IMR-90 (cell line): ENCODE measurements at regions not wholly inside any gene's neighbourhood (a gene's known extent, or its start where the extent isn't known, plus 50 kb on each side); places are given as distances from the start of the nearest gene placed in this dataset.

Experiments used
- ATAC-seq: fragments of 200-7000 bp; cut with Tn5 transposase; 2 replicates; pipeline ENCODE4 v1.9.1; 2020; ENCODE audit warnings: low read depth, mild to moderate bottlenecking, moderate library complexity
- BruUV-seq: library from RNA; stranded (reverse); fragments of 400-500 nt; replicated peaks from 2 replicates; lab custom pipeline; 2021; lab: Mats Ljungman, UMichigan
- CTCF ChIA-PET: fragments of 300-600 bp; formaldehyde crosslinking; extraction: SDS; loops from one replicate; lab custom pipeline; 2021; ENCODE audit warnings: antibody characterized with exemption; lab: Yijun Ruan, JAX
- POLR2A ChIA-PET: fragments of 300-600 bp; sonication (Branson Sonifier 250); formaldehyde crosslinking; loops from one replicate; lab custom pipeline; 2022; ENCODE audit warnings: antibody characterized with exemption; ENCODE audit not compliant: unreplicated experiment; lab: Charles Lee
- DNase-seq: peaks from one replicate; pipeline ENCODE4 v3.0.0; 2013
- H2AFZ ChIP-seq: replicated peaks from 2 replicates; pipeline ENCODE3; 2013; ENCODE audit warnings: low read length, mild to moderate bottlenecking; ENCODE audit not compliant: poor library complexity
- H2AK5ac ChIP-seq: 2 replicates; pipeline ENCODE4 v1.6.1; 2013; ENCODE audit warnings: low read depth, low read length, inconsistent platforms
- H2AK9ac ChIP-seq: replicated peaks from 2 replicates; pipeline ENCODE3; 2013; ENCODE audit warnings: mild to moderate bottlenecking, low read depth, low read length, moderate library complexity; ENCODE audit not compliant: poor library complexity
- H2BK120ac ChIP-seq: 2 replicates; pipeline ENCODE4 v1.6.1; 2013; ENCODE audit warnings: low read depth, low read length, inconsistent platforms
- H2BK15ac ChIP-seq: 3 replicates; pipeline ENCODE4 v1.6.1; 2013; ENCODE audit warnings: low read depth, low read length, inconsistent platforms
- H2BK20ac ChIP-seq: 2 replicates; pipeline ENCODE4 v1.6.1; 2013; ENCODE audit warnings: low read depth, mild to moderate bottlenecking, inconsistent platforms, low read length, moderate library complexity
- H2BK5ac ChIP-seq: 2 replicates; pipeline ENCODE4 v1.6.1; 2013; ENCODE audit warnings: mild to moderate bottlenecking, low read depth, low read length, inconsistent platforms; ENCODE audit not compliant: poor library complexity, severe bottlenecking
- H3K14ac ChIP-seq: replicated peaks from 2 replicates; pipeline ENCODE4 v1.6.1; 2013; ENCODE audit warnings: low read depth, low read length, inconsistent platforms
- H3K18ac ChIP-seq: 2 replicates; pipeline ENCODE4 v1.6.1; 2013; ENCODE audit warnings: low read depth, low read length, control low read depth
- H3K23ac ChIP-seq: 2 replicates; pipeline ENCODE4 v1.6.1; 2013; ENCODE audit warnings: low read depth, low read length, inconsistent platforms
- H3K27ac ChIP-seq: 2 replicates; pipeline ENCODE4 v1.5.1; 2013; ENCODE audit warnings: mild to moderate bottlenecking, control low read depth, low read length; ENCODE audit not compliant: insufficient read depth
- H3K27me3 ChIP-seq: 2 replicates; pipeline ENCODE4 v1.6.1; 2013; ENCODE audit warnings: low read length; ENCODE audit not compliant: control insufficient read depth, insufficient read depth
- H3K36me3 ChIP-seq: 2 replicates; pipeline ENCODE4 v1.6.1; 2013; ENCODE audit warnings: low read length, mixed read lengths; ENCODE audit not compliant: control insufficient read depth, insufficient read depth
- H3K4ac ChIP-seq: 2 replicates; pipeline ENCODE4 v1.6.1; 2013; ENCODE audit warnings: low read depth, low read length, inconsistent platforms
- H3K4me1 ChIP-seq: 2 replicates; pipeline ENCODE4 v1.6.1; 2013; ENCODE audit warnings: low read length, mixed read lengths; ENCODE audit not compliant: control insufficient read depth, insufficient read depth
- H3K4me2 ChIP-seq: 2 replicates; pipeline ENCODE4 v1.6.1; 2013; ENCODE audit warnings: low read depth, mild to moderate bottlenecking, control low read depth, low read length, moderate library complexity
- H3K4me3 ChIP-seq: 2 replicates; pipeline ENCODE4 v1.5.1; 2013; ENCODE audit warnings: low read depth, mild to moderate bottlenecking, control low read depth, low read length, moderate library complexity; ENCODE audit not compliant: insufficient read depth
- H3K56ac ChIP-seq: 2 replicates; pipeline ENCODE4 v1.6.1; 2013; ENCODE audit warnings: low read length, inconsistent platforms; ENCODE audit not compliant: insufficient read depth; ENCODE audit errors: extremely low read depth
- H3K79me1 ChIP-seq, 2 experiments: 2 replicates each; pipeline ENCODE4 v1.6.1; 2013; ENCODE audit warnings: low read length in 2 of 2, inconsistent platforms in 1 of 2, low read depth in 1 of 2
- H3K9ac ChIP-seq: 2 replicates; pipeline ENCODE4 v1.6.1; 2013; ENCODE audit warnings: low read depth, low read length, control low read depth
- H3K9me1 ChIP-seq: 2 replicates; pipeline ENCODE4 v1.6.1; 2013; ENCODE audit warnings: low read length, inconsistent platforms; ENCODE audit not compliant: insufficient read depth
- H3K9me3 ChIP-seq: 2 replicates; pipeline ENCODE4 v1.6.1; 2013; ENCODE audit warnings: low read length; ENCODE audit not compliant: control insufficient read depth, insufficient read depth
- H4K20me1 ChIP-seq: 2 replicates; pipeline ENCODE4 v1.6.1; 2013; ENCODE audit warnings: low read length, inconsistent platforms; ENCODE audit not compliant: insufficient read depth
- H4K5ac ChIP-seq: 2 replicates; pipeline ENCODE4 v1.6.1; 2013; ENCODE audit warnings: mild to moderate bottlenecking, low read depth, low read length, control low read depth
- H4K8ac ChIP-seq, 2 experiments: 2 replicates each; pipeline ENCODE4 v1.6.1; 2013; ENCODE audit warnings: low read depth in 2 of 2, low read length in 2 of 2, control low read depth in 1 of 2, inconsistent platforms in 1 of 2
- H4K91ac ChIP-seq: 2 replicates; pipeline ENCODE4 v1.6.1; 2013; ENCODE audit warnings: low read depth, low read length, inconsistent platforms; ENCODE audit not compliant: insufficient read depth
- BHLHE40 ChIP-seq: fragments of 150-350 bp; IDR thresholded peaks from 2 replicates; pipeline ENCODE4 v1.6.1; 2016; ENCODE audit warnings: mild to moderate bottlenecking, low read depth, low read length
- CEBPB ChIP-seq: IDR thresholded peaks from 2 replicates; pipeline ENCODE4 v1.6.1; 2012; ENCODE audit warnings: low read depth, low read length, improper control_type of control experiment
- CHD1 ChIP-seq: IDR thresholded peaks from 2 replicates; pipeline ENCODE4 v1.6.1; 2012; ENCODE audit warnings: low read depth, low read length, improper control_type of control experiment
- CTCF ChIP-seq: conservative IDR thresholded peaks from 2 replicates; pipeline ENCODE4 v1.5.1; 2012; ENCODE audit warnings: mild to moderate bottlenecking, low read depth, low read length, improper control_type of control experiment
- ELK1 ChIP-seq: fragments of 150-350 bp; IDR thresholded peaks from 2 replicates; pipeline ENCODE4 v1.6.1; 2016; ENCODE audit warnings: low read depth, mild to moderate bottlenecking, low read length, moderate library complexity, borderline replicate concordance
- FOS ChIP-seq: fragments of 150-350 bp; IDR thresholded peaks from 2 replicates; pipeline ENCODE4 v1.6.1; 2016; ENCODE audit warnings: low read depth, low read length
- MAFK ChIP-seq: IDR thresholded peaks from 2 replicates; pipeline ENCODE4 v1.6.1; 2012; ENCODE audit warnings: low read depth, low read length, improper control_type of control experiment
- MAZ ChIP-seq: IDR thresholded peaks from 2 replicates; pipeline ENCODE4 v1.6.1; 2012; ENCODE audit warnings: low read depth, mild to moderate bottlenecking, low read length, improper control_type of control experiment, moderate library complexity, borderline replicate concordance
- MXI1 ChIP-seq: IDR thresholded peaks from 2 replicates; pipeline ENCODE4 v1.6.1; 2012; ENCODE audit warnings: low read depth, mild to moderate bottlenecking, low read length, moderate library complexity, borderline replicate concordance
- NFE2L2 ChIP-seq: fragments of 150-350 bp; IDR thresholded peaks from 2 replicates; pipeline ENCODE4 v1.6.1; 2016; ENCODE audit warnings: low read depth, mild to moderate bottlenecking, low read length
- POLR2A ChIP-seq: IDR thresholded peaks from 2 replicates; pipeline ENCODE4 v1.6.1; 2012; ENCODE audit warnings: mild to moderate bottlenecking, low read depth, low read length
- RAD21 ChIP-seq: IDR thresholded peaks from 2 replicates; pipeline ENCODE4 v1.6.1; 2012; ENCODE audit warnings: low read length, improper control_type of control experiment
- RCOR1 ChIP-seq: IDR thresholded peaks from 2 replicates; pipeline ENCODE4 v1.6.1; 2012; ENCODE audit warnings: mild to moderate bottlenecking, low read length, improper control_type of control experiment; ENCODE audit not compliant: insufficient replicate concordance
- RFX5 ChIP-seq: IDR thresholded peaks from 2 replicates; pipeline ENCODE4 v1.8.0; 2012; ENCODE audit warnings: low read depth, mild to moderate bottlenecking, low read length, moderate library complexity
- SMC3 ChIP-seq: fragments of 150-350 bp; IDR thresholded peaks from 2 replicates; pipeline ENCODE4 v1.6.1; 2016; ENCODE audit warnings: low read depth, mild to moderate bottlenecking, antibody characterized with exemption, low read length, moderate library complexity
- USF2 ChIP-seq: fragments of 150-350 bp; IDR thresholded peaks from 2 replicates; pipeline ENCODE4 v1.6.1; 2017; ENCODE audit warnings: mild to moderate bottlenecking, antibody characterized with exemption, low read length, low read depth
- WGBS, 2 experiments: methylation state at CpG; one replicate each; pipeline versions ENCODE4 v1.1.5 to v1.1.7; 2013; ENCODE audit warnings: missing lambda C conversion rate in 2 of 2; ENCODE audit not compliant: insufficient read length in 1 of 2; ENCODE audit errors: extremely low coverage in 2 of 2; 5-methylcytosine and 5-hydroxymethylcytosine counted together
- dilution Hi-C: fragments of 300-500 bp; cut with HindIII; formaldehyde crosslinking; loops from one replicate; pipeline ENCODE4 v1.14.3; 2018; ENCODE audit warnings: low sequenced_read_pairs; ENCODE audit not compliant: unreplicated experiment
- in situ Hi-C: fragments of 300-500 bp; cut with MboI; formaldehyde crosslinking; loops from 3 replicates; pipeline ENCODE4 v1.14.3; 2019; ENCODE audit warnings: low sequenced_read_pairs, inconsistent platforms, mixed read lengths
- intact Hi-C: fragments of 100-400 bp; cut with micrococcal nuclease; formaldehyde crosslinking; loops from 2 replicates; pipeline ENCODE4 v1.10.0; 2022

- BruUV-seq = no TSS peak
- Histone ChIP-seq H3K23ac (no peak overlapping the region), H3K4me1 (no peaks in the 10 kb centered on the region), H3K27ac (no peak overlapping the region), H2BK5ac (no peak overlapping the region), H2BK15ac (no peak overlapping the region), H2BK120ac (no peak overlapping the region), H2BK20ac (no peak overlapping the region), H3K56ac (no peak overlapping the region), H4K91ac (no peak overlapping the region), H2AK5ac (no peak overlapping the region), H3K4ac (no peak overlapping the region), H3K4me3 (no peak overlapping the region), H4K20me1 (no peaks in the 10 kb centered on the region), H4K5ac (no peak overlapping the region), H3K18ac (no peak overlapping the region), H4K8ac (no peak overlapping the region), H2AK9ac (no peak overlapping the region), H3K9me1 (no peaks in the 10 kb centered on the region), H3K4me2 (no peak overlapping the region), H3K9me3 (peaks cover 7% of the 10 kb centered on the region; the same call in 1 of the 2 replicates), H3K79me1 (no peaks in the 10 kb centered on the region), H3K9ac (no peak overlapping the region), H3K36me3 (no peaks in the 10 kb centered on the region), H3K27me3 (no peaks in the 10 kb centered on the region), H2AFZ (no peak overlapping the region), H3K14ac (no peak overlapping the region)
- 76% methylated on average over 4 of the region's 7 CpGs; no CpG with 5 or more reads in 1 of the 2 experiments for WGBS, 2 experiments
- no peak for ATAC-seq
- ChIA-PET CTCF (no interaction called here), POLR2A (no interaction called here)
- in situ Hi-C loops (no loop called here), dilution Hi-C loops (no loop called here), intact Hi-C loops (no loop called here)
- TF ChIP-seq CTCF (no peak), MAZ (no peak), BHLHE40 (no peak), POLR2A (no peak), RCOR1 (no peak), MAFK (no peak), CHD1 (no peak), SMC3 (no peak), FOS (no peak), RAD21 (no peak), ELK1 (no peak), RFX5 (no peak), CEBPB (no peak), USF2 (no peak), MXI1 (no peak), NFE2L2 (no peak)
- DNase-seq = no peak
Measured at GRCh38 chr4:35038845-35039244, 1205.5 kb downstream of the ARAP2 start.
